IMR-90 (cell line): ENCODE measurements at regions not wholly inside any gene's neighbourhood (a gene's known extent, or its start where the extent isn't known, plus 50 kb on each side); places are given as distances from the start of the nearest gene placed in this dataset.

Experiments
- ATAC-seq: fragments of 200-7000 bp; cut with Tn5 transposase; 2 replicates; pipeline ENCODE4 v1.9.1; 2020; ENCODE audit warnings: low read depth, mild to moderate bottlenecking, moderate library complexity
- BruUV-seq: library from RNA; stranded (reverse); fragments of 400-500 nt; replicated peaks from 2 replicates; lab custom pipeline; 2021; lab: Mats Ljungman, UMichigan
- CTCF ChIA-PET: fragments of 300-600 bp; formaldehyde crosslinking; extraction: SDS; loops from one replicate; lab custom pipeline; 2021; ENCODE audit warnings: antibody characterized with exemption; lab: Yijun Ruan, JAX
- POLR2A ChIA-PET: fragments of 300-600 bp; sonication (Branson Sonifier 250); formaldehyde crosslinking; loops from one replicate; lab custom pipeline; 2022; ENCODE audit warnings: antibody characterized with exemption; ENCODE audit not compliant: unreplicated experiment; lab: Charles Lee
- DNase-seq: peaks from one replicate; pipeline ENCODE4 v3.0.0; 2013
- H2AFZ ChIP-seq: replicated peaks from 2 replicates; pipeline ENCODE3; 2013; ENCODE audit warnings: low read length, mild to moderate bottlenecking; ENCODE audit not compliant: poor library complexity
- H2AK5ac ChIP-seq: 2 replicates; pipeline ENCODE4 v1.6.1; 2013; ENCODE audit warnings: low read depth, low read length, inconsistent platforms
- H2AK9ac ChIP-seq: replicated peaks from 2 replicates; pipeline ENCODE3; 2013; ENCODE audit warnings: mild to moderate bottlenecking, low read depth, low read length, moderate library complexity; ENCODE audit not compliant: poor library complexity
- H2BK120ac ChIP-seq: 2 replicates; pipeline ENCODE4 v1.6.1; 2013; ENCODE audit warnings: low read depth, low read length, inconsistent platforms
- H2BK15ac ChIP-seq: 3 replicates; pipeline ENCODE4 v1.6.1; 2013; ENCODE audit warnings: low read depth, low read length, inconsistent platforms
- H2BK20ac ChIP-seq: 2 replicates; pipeline ENCODE4 v1.6.1; 2013; ENCODE audit warnings: low read depth, mild to moderate bottlenecking, inconsistent platforms, low read length, moderate library complexity
- H2BK5ac ChIP-seq: 2 replicates; pipeline ENCODE4 v1.6.1; 2013; ENCODE audit warnings: mild to moderate bottlenecking, low read depth, low read length, inconsistent platforms; ENCODE audit not compliant: poor library complexity, severe bottlenecking
- H3K14ac ChIP-seq: replicated peaks from 2 replicates; pipeline ENCODE4 v1.6.1; 2013; ENCODE audit warnings: low read depth, low read length, inconsistent platforms
- H3K18ac ChIP-seq: 2 replicates; pipeline ENCODE4 v1.6.1; 2013; ENCODE audit warnings: low read depth, low read length, control low read depth
- H3K23ac ChIP-seq: 2 replicates; pipeline ENCODE4 v1.6.1; 2013; ENCODE audit warnings: low read depth, low read length, inconsistent platforms
- H3K27ac ChIP-seq: 2 replicates; pipeline ENCODE4 v1.5.1; 2013; ENCODE audit warnings: mild to moderate bottlenecking, control low read depth, low read length; ENCODE audit not compliant: insufficient read depth
- H3K27me3 ChIP-seq: 2 replicates; pipeline ENCODE4 v1.6.1; 2013; ENCODE audit warnings: low read length; ENCODE audit not compliant: control insufficient read depth, insufficient read depth
- H3K36me3 ChIP-seq: 2 replicates; pipeline ENCODE4 v1.6.1; 2013; ENCODE audit warnings: low read length, mixed read lengths; ENCODE audit not compliant: control insufficient read depth, insufficient read depth
- H3K4ac ChIP-seq: 2 replicates; pipeline ENCODE4 v1.6.1; 2013; ENCODE audit warnings: low read depth, low read length, inconsistent platforms
- H3K4me1 ChIP-seq: 2 replicates; pipeline ENCODE4 v1.6.1; 2013; ENCODE audit warnings: low read length, mixed read lengths; ENCODE audit not compliant: control insufficient read depth, insufficient read depth
- H3K4me2 ChIP-seq: 2 replicates; pipeline ENCODE4 v1.6.1; 2013; ENCODE audit warnings: low read depth, mild to moderate bottlenecking, control low read depth, low read length, moderate library complexity
- H3K4me3 ChIP-seq: 2 replicates; pipeline ENCODE4 v1.5.1; 2013; ENCODE audit warnings: low read depth, mild to moderate bottlenecking, control low read depth, low read length, moderate library complexity; ENCODE audit not compliant: insufficient read depth
- H3K56ac ChIP-seq: 2 replicates; pipeline ENCODE4 v1.6.1; 2013; ENCODE audit warnings: low read length, inconsistent platforms; ENCODE audit not compliant: insufficient read depth; ENCODE audit errors: extremely low read depth
- H3K79me1 ChIP-seq, 2 experiments: 2 replicates each; pipeline ENCODE4 v1.6.1; 2013; ENCODE audit warnings: low read length in 2 of 2, inconsistent platforms in 1 of 2, low read depth in 1 of 2
- H3K9ac ChIP-seq: 2 replicates; pipeline ENCODE4 v1.6.1; 2013; ENCODE audit warnings: low read depth, low read length, control low read depth
- H3K9me1 ChIP-seq: 2 replicates; pipeline ENCODE4 v1.6.1; 2013; ENCODE audit warnings: low read length, inconsistent platforms; ENCODE audit not compliant: insufficient read depth
- H3K9me3 ChIP-seq: 2 replicates; pipeline ENCODE4 v1.6.1; 2013; ENCODE audit warnings: low read length; ENCODE audit not compliant: control insufficient read depth, insufficient read depth
- H4K20me1 ChIP-seq: 2 replicates; pipeline ENCODE4 v1.6.1; 2013; ENCODE audit warnings: low read length, inconsistent platforms; ENCODE audit not compliant: insufficient read depth
- H4K5ac ChIP-seq: 2 replicates; pipeline ENCODE4 v1.6.1; 2013; ENCODE audit warnings: mild to moderate bottlenecking, low read depth, low read length, control low read depth
- H4K8ac ChIP-seq, 2 experiments: 2 replicates each; pipeline ENCODE4 v1.6.1; 2013; ENCODE audit warnings: low read depth in 2 of 2, low read length in 2 of 2, control low read depth in 1 of 2, inconsistent platforms in 1 of 2
- H4K91ac ChIP-seq: 2 replicates; pipeline ENCODE4 v1.6.1; 2013; ENCODE audit warnings: low read depth, low read length, inconsistent platforms; ENCODE audit not compliant: insufficient read depth
- BHLHE40 ChIP-seq: fragments of 150-350 bp; IDR thresholded peaks from 2 replicates; pipeline ENCODE4 v1.6.1; 2016; ENCODE audit warnings: mild to moderate bottlenecking, low read depth, low read length
- CEBPB ChIP-seq: IDR thresholded peaks from 2 replicates; pipeline ENCODE4 v1.6.1; 2012; ENCODE audit warnings: low read depth, low read length, improper control_type of control experiment
- ELK1 ChIP-seq: fragments of 150-350 bp; IDR thresholded peaks from 2 replicates; pipeline ENCODE4 v1.6.1; 2016; ENCODE audit warnings: low read depth, mild to moderate bottlenecking, low read length, moderate library complexity, borderline replicate concordance
- FOS ChIP-seq: fragments of 150-350 bp; IDR thresholded peaks from 2 replicates; pipeline ENCODE4 v1.6.1; 2016; ENCODE audit warnings: low read depth, low read length
- MAFK ChIP-seq: IDR thresholded peaks from 2 replicates; pipeline ENCODE4 v1.6.1; 2012; ENCODE audit warnings: low read depth, low read length, improper control_type of control experiment
- MAZ ChIP-seq: IDR thresholded peaks from 2 replicates; pipeline ENCODE4 v1.6.1; 2012; ENCODE audit warnings: low read depth, mild to moderate bottlenecking, low read length, improper control_type of control experiment, moderate library complexity, borderline replicate concordance
- MXI1 ChIP-seq: IDR thresholded peaks from 2 replicates; pipeline ENCODE4 v1.6.1; 2012; ENCODE audit warnings: low read depth, mild to moderate bottlenecking, low read length, moderate library complexity, borderline replicate concordance
- POLR2A ChIP-seq: IDR thresholded peaks from 2 replicates; pipeline ENCODE4 v1.6.1; 2012; ENCODE audit warnings: mild to moderate bottlenecking, low read depth, low read length
- RAD21 ChIP-seq: IDR thresholded peaks from 2 replicates; pipeline ENCODE4 v1.6.1; 2012; ENCODE audit warnings: low read length, improper control_type of control experiment
- RCOR1 ChIP-seq: IDR thresholded peaks from 2 replicates; pipeline ENCODE4 v1.6.1; 2012; ENCODE audit warnings: mild to moderate bottlenecking, low read length, improper control_type of control experiment; ENCODE audit not compliant: insufficient replicate concordance
- RFX5 ChIP-seq: IDR thresholded peaks from 2 replicates; pipeline ENCODE4 v1.8.0; 2012; ENCODE audit warnings: low read depth, mild to moderate bottlenecking, low read length, moderate library complexity
- SMC3 ChIP-seq: fragments of 150-350 bp; IDR thresholded peaks from 2 replicates; pipeline ENCODE4 v1.6.1; 2016; ENCODE audit warnings: low read depth, mild to moderate bottlenecking, antibody characterized with exemption, low read length, moderate library complexity
- WGBS, 2 experiments: methylation state at CpG; one replicate each; pipeline versions ENCODE4 v1.1.5 to v1.1.7; 2013; ENCODE audit warnings: missing lambda C conversion rate in 2 of 2; ENCODE audit not compliant: insufficient read length in 1 of 2; ENCODE audit errors: extremely low coverage in 2 of 2; 5-methylcytosine and 5-hydroxymethylcytosine counted together
- dilution Hi-C: fragments of 300-500 bp; cut with HindIII; formaldehyde crosslinking; loops from one replicate; pipeline ENCODE4 v1.14.3; 2018; ENCODE audit warnings: low sequenced_read_pairs; ENCODE audit not compliant: unreplicated experiment
- in situ Hi-C: fragments of 300-500 bp; cut with MboI; formaldehyde crosslinking; loops from 3 replicates; pipeline ENCODE4 v1.14.3; 2019; ENCODE audit warnings: low sequenced_read_pairs, inconsistent platforms, mixed read lengths
- intact Hi-C: fragments of 100-400 bp; cut with micrococcal nuclease; formaldehyde crosslinking; loops from 2 replicates; pipeline ENCODE4 v1.10.0; 2022

GRCh38 chr20:63068711-63069367 is 62.1 kb upstream of the BHLHE23 start:
- TF ChIP-seq RAD21 (no peak), MXI1 (no peak), MAZ (no peak), POLR2A (no peak), BHLHE40 (no peak), SMC3 (no peak), MAFK (no peak), RFX5 (no peak), FOS (no peak), CEBPB (no peak), ELK1 (no peak), RCOR1 (no peak)
- Histone ChIP-seq H4K5ac (no peak overlapping the region), H2BK5ac (no peak overlapping the region), H3K18ac (no peak overlapping the region), H3K36me3 (no peaks in the 10 kb centered on the region), H3K27ac (no peak overlapping the region), H3K79me1 (no peaks in the 10 kb centered on the region), H2AK9ac (no peak overlapping the region), H4K20me1 (no peaks in the 10 kb centered on the region), H3K9ac (no peak overlapping the region), H3K14ac (no peak overlapping the region), H3K9me1 (no peaks in the 10 kb centered on the region), H3K4me1 (no peaks in the 10 kb centered on the region), H3K4me2 (no peak overlapping the region), H2AFZ (no peak overlapping the region), H2BK15ac (no peak overlapping the region), H3K4me3 (no peak overlapping the region), H3K56ac (no peak overlapping the region), H2BK120ac (no peak overlapping the region), H3K23ac (no peak overlapping the region), H4K91ac (no peak overlapping the region), H3K27me3 (peaks cover 28% of the 10 kb centered on the region), H2AK5ac (no peak overlapping the region), H2BK20ac (no peak overlapping the region), H3K4ac (no peak overlapping the region), H4K8ac (no peak overlapping the region), H3K9me3 (no peaks in the 10 kb centered on the region)
- BruUV-seq = no TSS peak
- no CpG with 5 or more reads among the region's 10 CpGs for WGBS, 2 experiments
- dilution Hi-C loops (no loop called here), in situ Hi-C loops (no loop called here), intact Hi-C loops (no loop called here)
- ChIA-PET CTCF (no interaction called here), POLR2A (no interaction called here)
- ATAC-seq (no peak), DNase-seq (no peak)
